Keratinocyte (primary cell): ENCODE measurements at regions not wholly inside any gene's neighbourhood (a gene's known extent, or its start where the extent isn't known, plus 50 kb on each side); places are given as distances from the start of the nearest gene placed in this dataset.

Experiments
- DNase-seq: peaks from one replicate; pipeline ENCODE4 v3.0.0-alpha.2; 2011; ENCODE audit warnings: low read depth, missing footprints, low spot score
- FAIRE-seq: peaks from 2 replicates; lab custom pipeline; 2011; peaks lifted over from hg19 to GRCh38; lab: Jason Lieb, UNC
- H2AFZ ChIP-seq: 2 replicates; pipeline ENCODE4 v1.6.0; 2012; ENCODE audit warnings: low read length, control low read depth, inconsistent platforms; ENCODE audit not compliant: control insufficient read depth
- H3K27ac ChIP-seq: 2 replicates; pipeline ENCODE4 v1.5.1; 2011; ENCODE audit warnings: low read length; ENCODE audit not compliant: control insufficient read depth, insufficient read depth
- H3K27me3 ChIP-seq: 3 replicates; pipeline ENCODE4 v1.6.0; 2011; ENCODE audit warnings: low read length; ENCODE audit not compliant: control insufficient read depth, insufficient read depth; ENCODE audit errors: extremely low read depth
- H3K36me3 ChIP-seq, 2 experiments: 2 replicates in 1 of 2; 3 replicates in 1 of 2; pipeline ENCODE4 v1.5.1; 2011; ENCODE audit warnings: low read length in 2 of 2, mild to moderate bottlenecking in 1 of 2; ENCODE audit not compliant: control insufficient read depth in 2 of 2, insufficient read depth in 2 of 2; ENCODE audit errors: extremely low read depth in 1 of 2
- H3K4me1 ChIP-seq: 3 replicates; pipeline ENCODE4 v1.5.1; 2011; ENCODE audit warnings: low read length; ENCODE audit not compliant: control insufficient read depth, insufficient read depth; ENCODE audit errors: extremely low read depth
- H3K4me2 ChIP-seq: 3 replicates; pipeline ENCODE4 v1.6.0; 2011; ENCODE audit warnings: low read depth, low read length; ENCODE audit not compliant: control insufficient read depth, insufficient read depth; ENCODE audit errors: extremely low read depth
- H3K4me3 ChIP-seq, 3 experiments: fragments of 200-600 bp in 1 of 3; sonication (generic) in 1 of 3; 2 replicates in 2 of 3; 3 replicates in 1 of 3; pipeline ENCODE4 v1.5.1; 2011 to 2016; ENCODE audit warnings: low read length in 3 of 3, mild to moderate bottlenecking in 3 of 3, control low read depth in 2 of 3, inconsistent platforms in 1 of 3, low read depth in 1 of 3, mixed read lengths in 1 of 3, mixed run types in 1 of 3, moderate library complexity in 1 of 3; ENCODE audit not compliant: control insufficient read depth in 2 of 3, insufficient read depth in 2 of 3; ENCODE audit errors: extremely low read depth in 1 of 3
- H3K79me2 ChIP-seq: 2 replicates; pipeline ENCODE4 v1.6.0; 2012; ENCODE audit warnings: low read length; ENCODE audit not compliant: control insufficient read depth, insufficient read depth
- H3K9ac ChIP-seq: 3 replicates; pipeline ENCODE4 v1.6.0; 2011; ENCODE audit warnings: low read length; ENCODE audit not compliant: control insufficient read depth, insufficient read depth; ENCODE audit errors: extremely low read depth
- H3K9me1 ChIP-seq: 3 replicates; pipeline ENCODE4 v1.6.0; 2011; ENCODE audit warnings: low read length; ENCODE audit not compliant: control insufficient read depth, insufficient read depth; ENCODE audit errors: extremely low read depth
- H3K9me3 ChIP-seq: 2 replicates; pipeline ENCODE4 v1.5.1; 2012; ENCODE audit warnings: low read depth, low read length; ENCODE audit not compliant: control insufficient read depth
- H4K20me1 ChIP-seq: 3 replicates; pipeline ENCODE4 v1.6.0; 2011; ENCODE audit warnings: low read length; ENCODE audit not compliant: control insufficient read depth, insufficient read depth; ENCODE audit errors: extremely low read depth
- CTCF ChIP-seq, 3 experiments: IDR thresholded peaks in 1 of 3; conservative IDR thresholded peaks in 1 of 3; optimal IDR thresholded peaks in 1 of 3; 2 replicates in 2 of 3; 3 replicates in 1 of 3; pipeline versions ENCODE3 to v1.5.1; 2011; ENCODE audit warnings: low read length in 3 of 3, mild to moderate bottlenecking in 3 of 3, moderate library complexity in 2 of 3, control low read depth in 1 of 3, inconsistent platforms in 1 of 3; ENCODE audit not compliant: insufficient read depth in 2 of 3; ENCODE audit errors: extremely low read depth in 1 of 3
- EZH2 ChIP-seq: IDR thresholded peaks from one replicate; pipeline ENCODE4 v1.6.1; 2012; ENCODE audit warnings: inconsistent platforms, mild to moderate bottlenecking, low read length, moderate library complexity
- dilution Hi-C: fragments of 300-500 bp; cut with MboI; formaldehyde crosslinking; loops from one replicate; pipeline ENCODE4 v1.7.0; 2020; ENCODE audit warnings: low sequenced_read_pairs; ENCODE audit not compliant: extremely low pct_ligation_motif_present

- H3K9ac ChIP-seq, result no peak overlapping the region
- FAIRE-seq, result peak; percentile 59
Measured at GRCh38 chr1:81237473-81238089, 563.2 kb upstream of the ADGRL2 start.

GRCh38 chr1:81234237-81234636 is 566.5 kb upstream of the ADGRL2 start:
- Histone ChIP-seq H3K4me1 (peaks cover 2% of the 10 kb centered on the region), H3K27me3 (peaks cover 7% of the 10 kb centered on the region), H2AFZ (no peak overlapping the region), H3K27ac (no peak overlapping the region), H3K36me3 (no peaks in the 10 kb centered on the region), H3K9me1 (no peaks in the 10 kb centered on the region), H4K20me1 (no peaks in the 10 kb centered on the region), H3K9me3 (no peaks in the 10 kb centered on the region), H3K4me2 (no peak overlapping the region), H3K9ac (no peak overlapping the region), H3K79me2 (no peaks in the 10 kb centered on the region), H3K4me3 (no peak overlapping the region)
- DNase-seq, result no peak
- dilution Hi-C loops, result no loop called here
- TF ChIP-seq EZH2 (no peak), CTCF (optimal IDR thresholded peaks at IDR 0.05 in 1 of 3, IDR thresholded peaks at IDR 0.05 in 1 of 3, conservative IDR thresholded peaks at IDR 0.05 in 1 of 3; ENCODE audit: extremely low read depth in 1 of 3, insufficient read depth in 2 of 3, low read length in 3 of 3) (no peak)
- no peak for FAIRE-seq

More at GRCh38 chr1:81237473-81238089, 563.2 kb upstream of the ADGRL2 start:
- no peaks in the 10 kb centered on the region for H4K20me1 ChIP-seq
- H3K9me1 ChIP-seq, result no peaks in the 10 kb centered on the region
- H3K4me1 ChIP-seq, result no peaks in the 10 kb centered on the region
- TF ChIP-seq CTCF (optimal IDR thresholded peaks at IDR 0.05 in 1 of 3, IDR thresholded peaks at IDR 0.05 in 1 of 3, conservative IDR thresholded peaks at IDR 0.05 in 1 of 3; ENCODE audit: extremely low read depth in 1 of 3, insufficient read depth in 2 of 3, low read length in 3 of 3), result no peak
- TF ChIP-seq EZH2, result no peak
- peak overlapping the region in 2 of 3 experiments; percentile 43 to 45 for H3K4me3 ChIP-seq
- peak overlapping the region; percentile 71 for H3K4me2 ChIP-seq
- dilution Hi-C loops, result no loop called here
- H3K27ac ChIP-seq, result no peak overlapping the region
- no peak for DNase-seq
- H3K79me2 ChIP-seq, result no peaks in the 10 kb centered on the region
- H2AFZ ChIP-seq, result peak overlapping the region; percentile 30
- no peaks in the 10 kb centered on the region for H3K9me3 ChIP-seq
- no peaks in the 10 kb centered on the region for H3K36me3 ChIP-seq
- H3K27me3 ChIP-seq, result peaks cover 16% of the 10 kb centered on the region
